ENCODE measurements at regions not wholly inside any gene's neighbourhood (a gene's known extent, or its start where the extent isn't known, plus 50 kb on each side); places are given as distances from the start of the nearest gene placed in this dataset.

GRCh38 chr16:86217001-86217890 lies 293.1 kb upstream of the FOXF1 start:
- H3K4me1 ChIP-seq, result no peaks in the 10 kb centered on the region
- no peaks in the 10 kb centered on the region for H3K36me3 ChIP-seq (ENCODE audit: control insufficient read depth, insufficient read depth, low read length)
- Mint-ChIP-seq H3K27me3 (ENCODE audit: insufficient read depth, unreplicated experiment) (peaks cover 21% of the 10 kb centered on the region), H3K4me1 (ENCODE audit: low read depth, unreplicated experiment) (no peaks in the 10 kb centered on the region), H3K9me3 (ENCODE audit: unreplicated experiment) (peaks cover 12% of the 10 kb centered on the region), H3K27ac (ENCODE audit: unreplicated experiment) (no peak overlapping the region), H3K4me3 (ENCODE audit: unreplicated experiment) (no peak overlapping the region), H3K36me3 (ENCODE audit: insufficient read depth, unreplicated experiment) (no peaks in the 10 kb centered on the region)
- no peak for DNase-seq
- H3K4me3 ChIP-seq (ENCODE audit: low read depth, low read length), result no peak overlapping the region
- H3K9me3 ChIP-seq, result no peaks in the 10 kb centered on the region
- no peak for TF ChIP-seq CTCF (IDR thresholded peaks at IDR 0.05; ENCODE audit: insufficient read depth in 1 of 2, low read depth in 1 of 2, low read length in 1 of 2, severe bottlenecking in 1 of 2, unreplicated experiment in 1 of 2)
- intact Hi-C loops (cut with micrococcal nuclease; ENCODE audit: unreplicated experiment), result no loop called here
- H3K27me3 ChIP-seq (replicated peaks; ENCODE audit: control insufficient read depth, insufficient read depth, low read length), result no peaks in the 10 kb centered on the region
- CTCF ChIA-PET, result no interaction called here
- POLR2A ChIA-PET, result no interaction called here
- no TSS peak for BruUV-seq (replicated peaks)

- H3K9me3 Mint-ChIP-seq (ENCODE audit: unreplicated experiment), result peaks cover 5% of the 10 kb centered on the region
Observed at GRCh38 chr16:86217891-86218270, 292.4 kb upstream of the FOXF1 start.

More at GRCh38 chr16:86217891-86218270, 292.4 kb upstream of the FOXF1 start:
- peaks cover 2% of the 10 kb centered on the region; the same call in 1 of the 2 replicates for H3K27me3 ChIP-seq (replicated peaks; ENCODE audit: control insufficient read depth, insufficient read depth, low read length)
- Mint-ChIP-seq H3K27me3 (ENCODE audit: insufficient read depth, unreplicated experiment) (peaks cover 22% of the 10 kb centered on the region), H3K27ac (ENCODE audit: unreplicated experiment) (no peak overlapping the region), H3K4me3 (ENCODE audit: unreplicated experiment) (no peak overlapping the region), H3K36me3 (ENCODE audit: insufficient read depth, unreplicated experiment) (no peaks in the 10 kb centered on the region), H3K4me1 (ENCODE audit: low read depth, unreplicated experiment) (no peaks in the 10 kb centered on the region)
- ChIA-PET CTCF (no interaction called here), POLR2A (no interaction called here)
- BruUV-seq (replicated peaks), result no TSS peak
- intact Hi-C loops (cut with micrococcal nuclease; ENCODE audit: unreplicated experiment), result no loop called here
- H3K9me3 ChIP-seq, result no peaks in the 10 kb centered on the region
- H3K36me3 ChIP-seq (ENCODE audit: control insufficient read depth, insufficient read depth, low read length), result no peaks in the 10 kb centered on the region
- no peaks in the 10 kb centered on the region for H3K4me1 ChIP-seq
- no peak for TF ChIP-seq CTCF (IDR thresholded peaks at IDR 0.05; ENCODE audit: insufficient read depth in 1 of 2, low read depth in 1 of 2, low read length in 1 of 2, severe bottlenecking in 1 of 2, unreplicated experiment in 1 of 2)
- no peak for DNase-seq
- no peak overlapping the region for H3K4me3 ChIP-seq (ENCODE audit: low read depth, low read length)
